HG02610 (cell line): ENCODE measurements at regions not wholly inside any gene's neighbourhood (a gene's known extent, or its start where the extent isn't known, plus 50 kb on each side); places are given as distances from the start of the nearest gene placed in this dataset.

Experiments used
- ATAC-seq: cut with Tn5 transposase; IDR thresholded peaks from one replicate; pipeline ENCODE4 v1.9.1; 2021; ENCODE audit warnings: mild to moderate bottlenecking, moderate library complexity; ENCODE audit not compliant: unreplicated experiment

GRCh38 chr10:7028809-7029166 lies 382.0 kb downstream of the SFMBT2 start:
- ATAC-seq, result no peak

- no peak for ATAC-seq
These were observed 382.7 kb downstream of the SFMBT2 start for GRCh38 chr10:7027913-7028808.

GRCh38 chr10:7027237-7027912 lies 383.5 kb downstream of the SFMBT2 start:
- ATAC-seq, result no peak

- ATAC-seq, result no peak
These were observed 384.0 kb downstream of the SFMBT2 start for GRCh38 chr10:7026818-7027217.

- ATAC-seq, result no peak
These were observed 385.5 kb downstream of the SFMBT2 start for GRCh38 chr10:7025296-7025695.

- no peak for ATAC-seq
These were observed 395.4 kb downstream of the SFMBT2 start for GRCh38 chr10:7015457-7015856.

GRCh38 chr10:7014721-7015120 lies 396.1 kb downstream of the SFMBT2 start:
- ATAC-seq, result no peak

GRCh38 chr10:7011994-7012393 lies 398.8 kb downstream of the SFMBT2 start:
- no peak for ATAC-seq

- ATAC-seq, result no peak
These were observed 402.2 kb downstream of the SFMBT2 start for GRCh38 chr10:7008645-7009044.

- no peak for ATAC-seq
These were observed 403.1 kb downstream of the SFMBT2 start for GRCh38 chr10:7007600-7008190.

- no peak for ATAC-seq
These were observed 404.3 kb downstream of the SFMBT2 start for GRCh38 chr10:7006566-7006965.

- ATAC-seq, result no peak
These were observed 406.9 kb downstream of the SFMBT2 start for GRCh38 chr10:7003831-7004395.

- ATAC-seq, result no peak
These were observed 410.8 kb downstream of the SFMBT2 start for GRCh38 chr10:7000061-7000460.

GRCh38 chr10:6999232-6999925 lies 411.5 kb downstream of the SFMBT2 start:
- ATAC-seq, result no peak

- ATAC-seq, result no peak
These were observed 413.3 kb downstream of the SFMBT2 start for GRCh38 chr10:6997509-6997908.

- ATAC-seq, result no peak
These were observed 414.4 kb downstream of the SFMBT2 start for GRCh38 chr10:6996431-6996830.

GRCh38 chr10:6995831-6996230 lies 415.0 kb downstream of the SFMBT2 start:
- ATAC-seq, result no peak

GRCh38 chr10:6995341-6995740 lies 415.3 kb upstream of the PRKCQ start:
- no peak for ATAC-seq

- no peak for ATAC-seq
These were observed 410.8 kb upstream of the PRKCQ start for GRCh38 chr10:6990891-6991290.

GRCh38 chr10:6988654-6989053 lies 408.6 kb upstream of the PRKCQ start:
- no peak for ATAC-seq

GRCh38 chr10:6987536-6987945 lies 407.5 kb upstream of the PRKCQ start:
- ATAC-seq, result no peak
